Skeletal muscle satellite cell (primary cell): ENCODE measurements at regions not wholly inside any gene's neighbourhood (a gene's known extent, or its start where the extent isn't known, plus 50 kb on each side); places are given as distances from the start of the nearest gene placed in this dataset.
"Not testable (repeated sequence)": the region's sequence is repeated elsewhere in the genome, so short reads cannot be mapped to it uniquely, and the experiment has no call there.

Experiments used
- H3K27me3 ChIP-seq: 2 replicates; pipeline ENCODE4 v1.7.0; 2013; ENCODE audit warnings: low read length; ENCODE audit not compliant: control insufficient read depth, insufficient read depth
- H3K36me3 ChIP-seq: 2 replicates; pipeline ENCODE4 v1.7.0; 2013; ENCODE audit warnings: mild to moderate bottlenecking, control low read depth, low read length; ENCODE audit not compliant: insufficient read depth
- H3K4me1 ChIP-seq: 2 replicates; pipeline ENCODE4 v1.7.0; 2013; ENCODE audit warnings: low read length; ENCODE audit not compliant: control insufficient read depth, insufficient read depth
- H3K4me2 ChIP-seq: 2 replicates; pipeline ENCODE4 v1.7.0; 2013; ENCODE audit warnings: mild to moderate bottlenecking, low read length
- H3K4me3 ChIP-seq: 2 replicates; pipeline ENCODE4 v1.7.0; 2013; ENCODE audit warnings: low read length
- H3K9ac ChIP-seq: 2 replicates; pipeline ENCODE4 v1.7.0; 2013; ENCODE audit warnings: mild to moderate bottlenecking, low read depth, low read length, moderate library complexity
- H3K9me3 ChIP-seq: replicated peaks from 2 replicates; pipeline ENCODE4 v1.7.0; 2013; ENCODE audit warnings: mild to moderate bottlenecking, control low read depth, low read length

GRCh38 chr11:34830648-34831047, 85.5 kb downstream of the APIP start:
- Histone ChIP-seq H3K27me3 (peaks cover 11% of the 10 kb centered on the region), H3K4me3 (no peak overlapping the region), H3K9ac (no peak overlapping the region), H3K4me2 (no peak overlapping the region), H3K36me3 (no peaks in the 10 kb centered on the region), H3K4me1 (no peaks in the 10 kb centered on the region), H3K9me3 (no peaks in the 10 kb centered on the region)

DNA sequence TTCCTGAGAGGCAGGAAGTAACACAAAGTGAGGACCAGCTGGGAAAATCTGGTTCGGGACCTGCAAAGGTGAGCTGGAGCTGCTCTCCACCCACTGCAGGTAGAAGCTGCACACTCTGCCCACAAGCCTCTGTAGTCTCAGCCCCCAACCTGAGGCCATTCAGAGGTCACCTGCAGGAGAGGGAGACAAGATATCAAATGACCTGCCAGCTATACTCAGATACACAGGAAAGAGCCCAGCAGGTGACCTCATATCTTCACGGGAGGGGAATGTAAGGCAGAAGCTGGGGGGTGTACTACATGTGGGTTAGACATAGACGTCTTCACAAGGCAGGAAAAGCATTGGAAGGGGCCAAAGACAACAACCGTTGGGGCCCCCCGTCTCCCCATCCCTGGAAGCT, 86.1 kb downstream of the APIP start:
- Histone ChIP-seq H3K4me2 (no peak overlapping the region), H3K9me3 (no peaks in the 10 kb centered on the region), H3K4me3 (no peak overlapping the region), H3K36me3 (no peaks in the 10 kb centered on the region), H3K27me3 (peaks cover 11% of the 10 kb centered on the region), H3K4me1 (no peaks in the 10 kb centered on the region), H3K9ac (no peak overlapping the region)

- H3K9me3 ChIP-seq = no peaks in the 10 kb centered on the region
- H3K4me2 ChIP-seq = no peak overlapping the region
- peaks cover 36% of the 10 kb centered on the region for H3K27me3 ChIP-seq
- H3K4me3 ChIP-seq = no peak overlapping the region
- H3K36me3 ChIP-seq = no peaks in the 10 kb centered on the region
- no peaks in the 10 kb centered on the region for H3K4me1 ChIP-seq
- no peak overlapping the region for H3K9ac ChIP-seq
Observed at GRCh38 chr11:34827228-34827627, 89.0 kb downstream of the APIP start.

- Histone ChIP-seq H3K4me1 (no peaks in the 10 kb centered on the region), H3K27me3 (peaks cover 41% of the 10 kb centered on the region), H3K9ac (no peak overlapping the region), H3K9me3 (no peaks in the 10 kb centered on the region), H3K4me3 (no peak overlapping the region), H3K4me2 (no peak overlapping the region), H3K36me3 (no peaks in the 10 kb centered on the region)
Observed at GRCh38 chr11:34826384-34826726, 89.8 kb downstream of the APIP start.

DNA sequence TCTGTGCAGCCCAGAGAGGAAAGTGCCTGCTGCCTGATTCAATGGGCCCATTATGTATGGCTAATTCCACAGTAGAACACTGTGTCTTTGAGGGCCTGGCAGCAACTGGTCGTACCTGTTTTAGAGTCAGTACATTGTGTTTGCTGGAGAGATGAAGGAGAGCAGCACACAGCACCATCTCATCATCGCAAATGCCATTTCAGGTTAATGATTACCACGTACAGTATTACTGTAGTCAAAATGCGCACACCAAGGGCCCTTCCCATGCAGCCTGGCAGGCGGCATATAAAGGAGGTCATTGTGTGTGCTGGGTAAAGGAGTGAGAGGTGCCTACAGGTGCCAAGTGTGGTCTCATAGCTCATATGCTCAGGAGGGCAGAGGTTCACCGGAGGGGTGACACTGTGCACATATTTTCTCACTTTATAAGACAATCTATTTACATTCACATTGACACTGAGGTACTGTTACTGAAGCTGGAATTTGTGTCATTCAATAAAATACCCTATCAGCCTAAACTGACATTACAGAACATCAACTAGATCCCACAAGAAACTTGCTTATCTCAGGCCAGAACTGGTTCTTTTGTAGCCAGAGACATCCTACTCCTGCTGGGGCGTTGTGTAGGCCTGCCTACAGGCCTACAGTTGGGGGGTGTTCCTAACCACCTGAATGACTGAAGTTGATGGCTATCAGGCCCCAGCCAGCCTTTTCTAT, 90.4 kb downstream of the APIP start:
- H3K9me3 ChIP-seq = no peaks in the 10 kb centered on the region
- no peak overlapping the region for H3K9ac ChIP-seq
- no peak overlapping the region for H3K4me3 ChIP-seq
- H3K4me2 ChIP-seq = no peak overlapping the region
- peaks cover 41% of the 10 kb centered on the region for H3K27me3 ChIP-seq
- no peaks in the 10 kb centered on the region for H3K36me3 ChIP-seq
- H3K4me1 ChIP-seq = no peaks in the 10 kb centered on the region

- no peaks in the 10 kb centered on the region for H3K4me1 ChIP-seq
- H3K9ac ChIP-seq = no peak overlapping the region
- no peaks in the 10 kb centered on the region for H3K9me3 ChIP-seq
- no peak overlapping the region for H3K4me3 ChIP-seq
- H3K4me2 ChIP-seq = no peak overlapping the region
- H3K36me3 ChIP-seq = no peaks in the 10 kb centered on the region
- H3K27me3 ChIP-seq = peaks cover 41% of the 10 kb centered on the region
Observed at GRCh38 chr11:34825315-34825669, 90.9 kb downstream of the APIP start.

- H3K9me3 ChIP-seq = no peaks in the 10 kb centered on the region
- H3K36me3 ChIP-seq = no peaks in the 10 kb centered on the region
- no peak overlapping the region for H3K4me2 ChIP-seq
- peaks cover 46% of the 10 kb centered on the region for H3K27me3 ChIP-seq
- H3K4me1 ChIP-seq = no peaks in the 10 kb centered on the region
- H3K4me3 ChIP-seq = no peak overlapping the region
- no peak overlapping the region for H3K9ac ChIP-seq
Observed at GRCh38 chr11:34824425-34824824, 91.8 kb downstream of the APIP start.

DNA sequence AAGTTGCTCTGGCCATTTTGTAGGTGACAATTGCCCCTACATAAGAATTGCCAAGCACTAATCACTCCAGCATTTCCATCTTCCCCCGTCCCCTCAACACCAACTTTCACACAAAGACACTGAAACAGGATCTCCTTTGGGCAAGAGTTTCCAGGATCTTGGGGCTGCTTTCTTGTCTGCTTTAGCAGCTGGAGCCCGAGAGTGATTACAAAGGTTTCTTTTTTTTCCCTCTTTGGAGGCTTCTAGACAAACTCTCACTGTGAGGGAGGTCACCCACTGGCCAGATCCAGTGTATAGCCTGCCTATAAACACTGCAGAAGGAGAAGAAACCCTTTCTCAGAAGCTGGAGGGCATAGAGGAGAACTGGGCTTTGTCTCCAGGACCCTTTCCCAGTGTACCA, 92.5 kb downstream of the APIP start:
- peaks cover 47% of the 10 kb centered on the region for H3K27me3 ChIP-seq
- no peak overlapping the region for H3K4me3 ChIP-seq
- H3K4me1 ChIP-seq = no peaks in the 10 kb centered on the region
- H3K9me3 ChIP-seq = no peaks in the 10 kb centered on the region
- H3K4me2 ChIP-seq = no peak overlapping the region
- no peak overlapping the region for H3K9ac ChIP-seq
- no peaks in the 10 kb centered on the region for H3K36me3 ChIP-seq

DNA sequence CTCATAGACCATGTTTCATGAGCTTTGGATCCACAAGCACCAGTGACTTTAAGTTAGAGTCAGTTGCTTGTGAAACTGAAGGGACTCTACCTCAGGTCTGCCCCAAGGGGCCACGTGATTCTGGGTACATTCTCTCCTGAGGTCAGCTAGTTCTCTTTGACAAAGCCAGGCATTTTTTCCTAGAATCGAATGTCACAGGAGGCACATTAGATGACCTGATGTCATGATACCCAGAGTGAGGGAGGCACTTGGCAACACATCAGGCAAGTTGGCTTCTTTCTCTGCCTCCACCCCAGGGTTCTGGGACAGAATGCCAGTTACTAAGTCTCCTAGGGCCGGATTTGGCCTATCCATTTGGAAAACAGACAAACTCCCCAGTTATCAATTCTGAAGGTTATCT, 93.0 kb downstream of the APIP start:
- Histone ChIP-seq H3K4me1 (no peaks in the 10 kb centered on the region), H3K4me2 (no peak overlapping the region), H3K9ac (no peak overlapping the region), H3K27me3 (peaks cover 50% of the 10 kb centered on the region), H3K9me3 (no peaks in the 10 kb centered on the region), H3K4me3 (no peak overlapping the region), H3K36me3 (no peaks in the 10 kb centered on the region)

- H3K9ac ChIP-seq = no peak overlapping the region
- H3K27me3 ChIP-seq = peaks cover 69% of the 10 kb centered on the region
- no peak overlapping the region for H3K4me3 ChIP-seq
Observed at GRCh38 chr11:34819740-34820482, 96.3 kb downstream of the APIP start.

DNA sequence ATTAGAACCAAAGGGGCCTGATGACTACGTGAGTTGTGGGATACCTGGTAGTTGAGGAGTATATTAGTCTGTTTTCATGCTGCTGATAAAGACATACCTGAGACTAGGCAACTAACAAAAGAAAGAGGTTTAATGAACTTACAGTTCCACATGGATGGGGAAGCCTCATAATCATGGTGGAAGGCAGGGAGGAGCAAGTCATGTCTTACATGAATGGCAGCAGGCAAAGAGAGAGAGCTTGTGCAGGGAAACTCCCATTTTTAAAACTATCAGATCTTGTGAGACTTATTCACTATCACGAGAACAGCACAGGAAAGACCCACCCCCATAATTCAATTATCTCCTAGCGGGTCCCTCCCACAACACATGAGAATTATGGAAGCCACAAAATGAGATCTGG, 98.4 kb downstream of the APIP start:
- H3K4me2 ChIP-seq, H3K36me3 ChIP-seq, H3K9me3 ChIP-seq, H3K9ac ChIP-seq, H3K4me3 ChIP-seq, H3K4me1 ChIP-seq: not testable (repeated sequence)
- peaks cover 57% of the 10 kb centered on the region for H3K27me3 ChIP-seq

More at GRCh38 chr11:34819740-34820482, 96.3 kb downstream of the APIP start:
- no peaks in the 10 kb centered on the region for H3K36me3 ChIP-seq
- H3K4me2 ChIP-seq = no peak overlapping the region
- no peaks in the 10 kb centered on the region for H3K9me3 ChIP-seq
- no peaks in the 10 kb centered on the region for H3K4me1 ChIP-seq

- Histone ChIP-seq H3K4me1 (no peaks in the 10 kb centered on the region), H3K4me3 (no peak overlapping the region), H3K9me3 (no peaks in the 10 kb centered on the region), H3K36me3 (no peaks in the 10 kb centered on the region), H3K27me3 (peaks cover 57% of the 10 kb centered on the region), H3K4me2 (no peak overlapping the region), H3K9ac (no peak overlapping the region)
Observed at GRCh38 chr11:34816698-34817213, 99.4 kb downstream of the APIP start.
